GM23338 (cell line): ENCODE measurements at regions not wholly inside any gene's neighbourhood (a gene's known extent, or its start where the extent isn't known, plus 50 kb on each side); places are given as distances from the start of the nearest gene placed in this dataset.

Experiments used
- ATAC-seq: fragments of 200-7000 bp; cut with Tn5 transposase; 3 replicates; pipeline ENCODE4 v1.9.1; 2020
- DNase-seq: peaks from one replicate; pipeline ENCODE4 v3.0.0-alpha.2; 2015; ENCODE audit warnings: low spot score
- H2AFZ ChIP-seq: fragments of 200-600 bp; sonication (generic); 2 replicates; pipeline ENCODE4 v1.8.0; 2016; ENCODE audit warnings: antibody characterized with exemption, mild to moderate bottlenecking, moderate library complexity
- H3F3A ChIP-seq: fragments of 200-600 bp; sonication (generic); replicated peaks from 2 replicates; pipeline ENCODE4 v1.8.0; 2017; ENCODE audit warnings: antibody characterized with exemption, mixed run types, low read depth
- H3K27ac ChIP-seq: fragments of 200-600 bp; sonication (generic); 2 replicates; pipeline ENCODE4 v1.6.1; 2016; ENCODE audit warnings: low read depth
- H3K27me3 ChIP-seq: fragments of 200-600 bp; sonication (generic); 2 replicates; pipeline ENCODE4 v1.8.0; 2016; ENCODE audit warnings: mild to moderate bottlenecking, mixed run types, moderate library complexity; ENCODE audit not compliant: insufficient read depth
- H3K36me3 ChIP-seq: fragments of 200-600 bp; sonication (generic); 2 replicates; pipeline ENCODE4 v1.8.0; 2016; ENCODE audit warnings: mild to moderate bottlenecking; ENCODE audit not compliant: insufficient read depth
- H3K4me1 ChIP-seq: fragments of 200-600 bp; sonication (generic); 2 replicates; pipeline ENCODE4 v1.8.0; 2016; ENCODE audit warnings: mild to moderate bottlenecking, moderate library complexity; ENCODE audit not compliant: insufficient read depth
- H3K4me2 ChIP-seq: fragments of 200-600 bp; sonication (generic); 2 replicates; pipeline ENCODE4 v1.7.1; 2017; ENCODE audit warnings: mixed run types
- H3K4me3 ChIP-seq: fragments of 200-600 bp; sonication (generic); 2 replicates; pipeline ENCODE4 v1.6.1; 2016; ENCODE audit warnings: mixed run types
- H3K79me2 ChIP-seq: fragments of 200-600 bp; sonication (generic); replicated peaks from 2 replicates; pipeline ENCODE4 v1.8.0; 2017; ENCODE audit warnings: mild to moderate bottlenecking; ENCODE audit not compliant: insufficient read depth
- H3K9me2 ChIP-seq: fragments of 200-600 bp; sonication (generic); 2 replicates; pipeline ENCODE4 v1.8.0; 2017; ENCODE audit not compliant: insufficient read depth
- H4K20me1 ChIP-seq: fragments of 200-600 bp; sonication (generic); replicated peaks from 2 replicates; pipeline ENCODE4 v1.8.0; 2017; ENCODE audit warnings: mild to moderate bottlenecking; ENCODE audit not compliant: insufficient read depth
- H3K27ac Mint-ChIP-seq: 2 replicates; pipeline ENCODE4 v1.8.0; 2020; ENCODE audit warnings: inconsistent platforms, mild to moderate bottlenecking, moderate library complexity, mixed read lengths
- H3K27me3 Mint-ChIP-seq: 3 replicates; pipeline ENCODE4 v1.8.0; 2022; ENCODE audit warnings: low read depth, mild to moderate bottlenecking, moderate library complexity, mixed read lengths, inconsistent platforms; ENCODE audit not compliant: insufficient read depth, poor library complexity
- H3K36me3 Mint-ChIP-seq: 3 replicates; pipeline ENCODE4 v1.8.0; 2021; ENCODE audit warnings: low read depth, mild to moderate bottlenecking, inconsistent platforms, moderate library complexity, mixed read lengths
- H3K4me1 Mint-ChIP-seq: 3 replicates; pipeline ENCODE4 v1.8.0; 2020; ENCODE audit warnings: mild to moderate bottlenecking, inconsistent platforms, mixed read lengths
- H3K4me3 Mint-ChIP-seq: 3 replicates; pipeline ENCODE4 v1.8.0; 2021; ENCODE audit warnings: moderate library complexity, mild to moderate bottlenecking, inconsistent platforms, mixed read lengths
- H3K9me3 Mint-ChIP-seq: 3 replicates; pipeline ENCODE4 v1.8.0; 2020; ENCODE audit warnings: moderate library complexity, mild to moderate bottlenecking, inconsistent platforms, mixed read lengths
- EZH2 ChIP-seq: fragments of 200-600 bp; sonication (generic); IDR thresholded peaks from one replicate; pipeline ENCODE4 v1.8.0; 2017; ENCODE audit warnings: antibody characterized with exemption, mild to moderate bottlenecking, low read depth; ENCODE audit not compliant: unreplicated experiment
- JUNB ChIP-seq: IDR thresholded peaks from one replicate; pipeline ENCODE4 v1.6.1; 2016; ENCODE audit warnings: antibody characterized with exemption; ENCODE audit not compliant: unreplicated experiment
- NANOG ChIP-seq: IDR thresholded peaks from 2 replicates; pipeline ENCODE4 v1.6.1; 2016; ENCODE audit warnings: antibody characterized with exemption, borderline replicate concordance
- POLR2AphosphoS5 ChIP-seq: IDR thresholded peaks from 2 replicates; pipeline ENCODE4 v1.6.1; 2016; ENCODE audit warnings: antibody characterized with exemption, low read depth
- REST ChIP-seq: IDR thresholded peaks from one replicate; pipeline ENCODE4 v1.6.1; 2018; ENCODE audit warnings: antibody characterized with exemption; ENCODE audit not compliant: unreplicated experiment
- STAT1 ChIP-seq: IDR thresholded peaks from one replicate; pipeline ENCODE4 v1.6.1; 2016; ENCODE audit warnings: antibody characterized with exemption; ENCODE audit not compliant: unreplicated experiment
- ZNF114 ChIP-seq: fragments of 250-450 bp; sonication (Bioruptor Pico); IDR thresholded peaks from 2 replicates; pipeline ENCODE4 v1.5.0; 2020; ENCODE audit warnings: mild to moderate bottlenecking, moderate library complexity
- ZNF331 ChIP-seq: fragments of 250-450 bp; sonication (Bioruptor Pico); IDR thresholded peaks from 2 replicates; pipeline ENCODE4 v1.5.0; 2020; ENCODE audit warnings: low read depth, mild to moderate bottlenecking, moderate library complexity
- ZNF462 ChIP-seq: fragments of 250-450 bp; sonication (Bioruptor Pico); IDR thresholded peaks from 2 replicates; pipeline ENCODE4 v1.5.0; 2020; ENCODE audit warnings: mild to moderate bottlenecking, moderate library complexity
- TF ChIP-seq, protein P1 (sequence below): IDR thresholded peaks from 2 replicates; pipeline ENCODE4 v1.6.1; 2016; ENCODE audit warnings: antibody characterized with exemption

GRCh38 chr12:59085690-59086089, 165.4 kb upstream of the LRIG3 start:
- no peak for DNase-seq
- TF ChIP-seq REST = no peak
- TF ChIP-seq EZH2 = no peak
- TF ChIP-seq, protein P1, sequence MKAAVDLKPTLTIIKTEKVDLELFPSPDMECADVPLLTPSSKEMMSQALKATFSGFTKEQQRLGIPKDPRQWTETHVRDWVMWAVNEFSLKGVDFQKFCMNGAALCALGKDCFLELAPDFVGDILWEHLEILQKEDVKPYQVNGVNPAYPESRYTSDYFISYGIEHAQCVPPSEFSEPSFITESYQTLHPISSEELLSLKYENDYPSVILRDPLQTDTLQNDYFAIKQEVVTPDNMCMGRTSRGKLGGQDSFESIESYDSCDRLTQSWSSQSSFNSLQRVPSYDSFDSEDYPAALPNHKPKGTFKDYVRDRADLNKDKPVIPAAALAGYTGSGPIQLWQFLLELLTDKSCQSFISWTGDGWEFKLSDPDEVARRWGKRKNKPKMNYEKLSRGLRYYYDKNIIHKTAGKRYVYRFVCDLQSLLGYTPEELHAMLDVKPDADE = no peak
- TF ChIP-seq ZNF331 = no peak
- TF ChIP-seq NANOG = no peak
- TF ChIP-seq STAT1 = no peak
- TF ChIP-seq ZNF114 (CRISPR knock-in tag) = no peak
- no peak for TF ChIP-seq POLR2AphosphoS5
- TF ChIP-seq ZNF462 = no peak
- TF ChIP-seq JUNB = no peak
- Mint-ChIP-seq H3K4me1 (peaks cover 32% of the 10 kb centered on the region), H3K9me3 (no peaks in the 10 kb centered on the region), H3K27ac (no peak overlapping the region), H3K27me3 (peaks cover 2% of the 10 kb centered on the region), H3K4me3 (no peak overlapping the region), H3K36me3 (no peaks in the 10 kb centered on the region)
- no peaks in the 10 kb centered on the region for H3K36me3 ChIP-seq
- peaks cover 8% of the 10 kb centered on the region for H3K4me1 ChIP-seq
- no peak overlapping the region for H3K4me3 ChIP-seq
- no peak overlapping the region for H3K27ac ChIP-seq
- no peaks in the 10 kb centered on the region for H4K20me1 ChIP-seq
- no peak overlapping the region for H3K4me2 ChIP-seq
- ATAC-seq = no peak
- H2AFZ ChIP-seq = no peak overlapping the region
- no peaks in the 10 kb centered on the region for H3K79me2 ChIP-seq
- no peaks in the 10 kb centered on the region for H3K27me3 ChIP-seq
- H3F3A ChIP-seq = no peaks in the 10 kb centered on the region
- H3K9me2 ChIP-seq = no peaks in the 10 kb centered on the region
